Activated CD8-positive, alpha-beta memory T cell treated with anti-CD3 and anti-CD28 coated beads for 48 hours (primary cell): ENCODE measurements at regions not wholly inside any gene's neighbourhood (a gene's known extent, or its start where the extent isn't known, plus 50 kb on each side); places are given as distances from the start of the nearest gene placed in this dataset.

Experiments
- DNase-seq, 3 experiments: peaks; one replicate each; pipeline ENCODE4 v3.0.0-alpha.2; 2020; ENCODE audit warnings: low read depth in 2 of 3, low spot score in 2 of 3

DNA sequence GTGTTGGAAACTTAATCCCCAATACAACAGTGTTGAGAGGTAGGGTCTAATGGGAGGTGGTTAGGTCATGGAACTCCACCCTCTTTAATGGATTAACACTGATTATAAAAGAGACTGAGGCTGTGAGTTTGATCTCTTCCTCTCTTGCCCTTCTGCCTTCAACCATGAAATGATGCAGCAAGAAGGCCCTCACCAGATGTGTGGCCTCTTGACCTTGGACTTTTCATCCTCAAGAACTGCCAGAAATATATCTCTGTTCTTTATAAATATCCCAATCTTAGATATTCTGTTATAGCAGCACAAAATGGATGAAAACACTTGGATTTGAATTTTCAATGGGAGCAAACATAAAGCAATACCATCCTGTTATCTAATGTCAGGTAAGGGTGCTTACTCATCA, 67.6 kb downstream of the NMUR2 start:
- DNase-seq, result no peak

DNA sequence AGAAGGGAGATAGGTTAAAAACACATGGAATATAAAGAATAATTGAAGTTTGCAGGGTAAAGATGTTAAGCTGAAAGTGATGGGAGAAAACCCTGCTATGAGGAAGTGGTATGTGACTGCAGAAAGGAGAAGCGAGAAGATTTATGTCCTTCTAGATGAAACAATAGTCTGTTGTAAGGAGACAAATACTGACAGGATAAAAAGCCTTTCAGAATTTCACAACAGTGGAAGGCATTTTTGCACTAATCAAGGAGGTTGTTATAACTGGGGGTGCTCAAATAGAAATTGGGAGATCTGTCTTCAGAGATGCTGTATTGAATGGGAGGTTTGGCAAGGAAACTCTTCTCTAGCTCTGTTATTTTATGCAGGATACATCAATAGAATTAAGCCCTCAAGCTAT, 69.6 kb downstream of the NMUR2 start:
- no peak for DNase-seq

DNA sequence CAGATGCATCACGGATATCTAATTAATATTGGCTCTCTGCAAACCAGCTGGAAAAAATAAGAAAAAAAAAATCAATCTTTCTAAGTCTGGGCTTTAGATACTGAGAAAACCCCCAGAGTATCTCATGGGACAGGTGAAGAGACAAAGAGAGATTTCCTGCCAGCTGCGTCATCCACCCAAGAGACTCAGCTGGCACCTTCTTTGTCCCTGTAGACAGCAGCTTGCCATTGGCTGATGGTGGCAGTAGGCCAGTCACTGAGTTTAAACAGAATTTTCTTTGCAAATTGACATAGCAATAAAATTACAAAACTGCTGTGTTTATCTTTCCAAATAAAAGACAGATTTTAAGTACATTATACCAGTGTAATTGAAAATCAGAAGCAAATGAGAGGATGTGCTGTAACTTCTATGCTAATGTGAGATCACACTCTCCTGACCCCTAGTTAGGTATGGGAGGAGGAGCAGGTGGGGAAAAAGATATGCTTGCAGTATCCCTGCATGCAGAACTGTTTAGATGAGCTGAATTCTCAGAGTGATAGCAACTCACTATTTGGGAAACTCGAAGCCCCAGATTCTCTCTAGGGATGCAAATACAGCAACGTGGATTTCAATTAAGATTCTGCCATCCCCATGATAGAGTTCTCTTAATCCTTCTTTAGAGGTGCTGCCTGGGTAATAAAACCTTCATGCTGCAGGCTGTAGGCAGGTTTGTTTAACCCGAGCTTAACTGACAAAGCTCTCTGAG, 72.2 kb downstream of the NMUR2 start:
- DNase-seq, result no peak

DNA sequence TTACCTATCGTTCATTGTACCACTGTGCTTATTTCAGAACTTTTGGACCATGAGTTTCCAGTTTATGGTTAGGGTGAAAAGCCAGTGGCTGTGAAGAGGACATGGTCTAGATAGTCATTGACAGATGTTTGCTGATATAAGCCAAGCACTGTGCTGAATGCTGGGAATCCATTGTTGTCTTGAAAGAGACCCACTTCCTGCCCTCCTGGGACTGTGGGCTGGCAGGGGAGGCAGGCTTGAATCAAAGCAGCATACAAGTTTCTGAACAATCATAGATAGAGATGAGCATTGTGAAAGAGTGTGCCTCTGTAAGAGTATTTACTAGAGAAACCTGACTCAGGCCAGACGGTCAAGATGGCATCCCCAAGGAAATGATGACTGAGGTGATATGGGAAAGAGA, 73.4 kb downstream of the NMUR2 start:
- DNase-seq, result no peak

DNA sequence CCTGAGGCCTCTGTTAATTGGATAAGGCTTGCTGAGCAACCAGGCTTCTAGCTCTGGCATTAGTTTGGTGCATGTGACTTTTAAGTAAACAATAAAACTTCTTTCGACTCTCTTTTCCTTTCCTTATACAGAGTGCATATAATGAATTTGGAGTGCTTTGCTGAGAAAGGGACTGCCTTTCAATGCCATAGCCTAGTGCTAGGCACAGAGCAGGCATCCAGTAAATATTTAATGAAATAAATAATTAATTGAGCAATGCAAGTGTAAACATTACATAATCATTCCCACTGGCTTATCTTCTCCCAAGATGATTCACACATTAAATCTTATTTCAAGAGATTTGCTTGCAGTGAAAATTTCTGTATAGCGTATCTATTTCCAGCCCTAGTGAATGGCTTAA, 74.1 kb downstream of the NMUR2 start:
- DNase-seq, result no peak

DNA sequence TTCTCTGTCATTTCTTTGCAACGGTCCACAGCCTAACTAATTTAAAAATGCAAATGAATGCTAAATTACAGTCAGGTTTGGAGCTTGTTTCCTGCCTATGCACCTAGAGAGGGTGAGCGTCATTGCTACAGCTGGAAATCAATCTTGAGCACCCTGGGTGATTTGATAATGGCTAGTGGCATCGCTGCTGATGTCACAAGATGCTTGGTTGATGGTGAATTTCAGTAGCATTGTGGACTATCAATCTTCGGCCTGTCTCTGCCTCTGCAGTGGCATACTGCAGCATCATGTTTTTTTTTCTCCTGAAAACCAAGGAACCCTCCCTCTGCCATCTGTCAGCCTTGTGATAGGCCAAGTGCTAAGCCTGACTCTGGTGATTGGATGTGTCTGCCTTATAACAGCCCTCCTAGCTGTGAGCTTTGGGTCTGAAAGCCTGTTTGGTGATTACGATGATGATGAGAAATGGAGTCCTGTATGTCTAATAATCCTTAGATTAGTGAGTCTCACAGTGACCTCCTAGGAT, 75.3 kb downstream of the NMUR2 start:
- no peak for DNase-seq

DNA sequence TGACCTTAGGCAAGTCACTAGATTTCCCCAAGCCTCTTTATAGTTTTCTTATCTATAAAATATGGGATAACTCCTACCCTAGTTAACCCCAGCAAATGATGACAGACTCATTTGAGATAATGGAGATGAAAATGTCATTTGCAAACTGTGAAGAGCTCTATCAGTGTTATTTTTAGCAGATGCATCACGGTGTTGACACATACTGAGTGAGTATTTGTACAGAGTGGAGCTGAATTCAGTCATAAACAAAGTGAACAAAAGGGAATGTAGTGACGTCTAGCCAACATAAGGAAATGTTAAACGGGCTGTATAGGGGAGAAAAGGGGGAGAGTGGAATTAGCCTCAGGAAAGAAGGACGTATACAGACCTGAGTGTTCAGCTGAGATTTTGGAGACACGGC, 75.9 kb downstream of the NMUR2 start:
- no peak for DNase-seq

DNA sequence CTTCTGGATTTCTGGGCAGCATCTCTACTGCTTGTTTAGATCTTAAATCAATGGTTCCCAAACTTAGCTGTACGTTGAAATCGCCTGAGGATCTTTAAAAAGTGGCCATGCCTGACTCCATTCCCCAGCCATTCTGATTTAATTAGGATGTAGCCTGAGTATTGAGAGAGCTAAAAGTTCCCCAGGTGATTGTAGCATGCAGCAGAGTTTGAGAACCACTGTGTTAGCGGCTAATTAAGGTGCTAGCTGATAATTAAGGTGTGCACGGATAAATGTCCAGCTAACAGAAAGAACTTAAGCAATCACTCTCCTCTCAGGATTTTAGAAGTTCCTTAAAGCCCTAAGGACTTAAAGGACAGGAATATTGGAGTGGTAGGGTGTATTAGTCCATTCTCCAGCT, 89.1 kb downstream of the NMUR2 start:
- no peak for DNase-seq

DNA sequence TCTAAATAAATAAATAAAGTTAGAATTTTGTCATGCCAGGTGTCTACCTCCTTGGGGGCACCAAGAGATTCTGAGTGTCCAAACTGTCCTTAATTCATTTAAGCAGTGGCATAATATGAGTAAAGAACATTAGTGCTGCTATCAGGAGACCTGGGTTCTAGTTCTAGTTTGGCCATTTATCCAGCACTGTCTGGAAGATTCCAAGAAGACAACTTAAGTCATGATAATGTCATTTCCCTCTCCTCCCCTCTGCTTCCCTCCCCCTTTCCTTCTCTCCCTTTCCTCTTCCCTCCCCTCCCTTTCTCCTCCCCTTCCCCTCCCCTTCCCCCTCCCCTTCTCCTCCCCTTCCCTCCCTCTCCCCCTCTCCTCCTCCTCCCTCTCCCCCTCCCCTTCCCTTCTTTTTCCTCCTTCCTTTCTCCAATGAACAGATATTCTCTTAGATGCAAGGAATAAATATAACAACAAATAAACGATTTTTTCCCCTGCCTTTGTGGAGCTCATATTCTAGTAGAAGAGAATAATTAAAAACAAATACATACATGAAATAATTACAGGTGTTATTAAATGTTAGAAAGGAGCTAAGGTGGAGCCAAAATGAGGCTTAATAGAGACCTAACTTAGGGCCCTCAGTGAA, 90.8 kb downstream of the NMUR2 start:
- DNase-seq, result no peak

DNA sequence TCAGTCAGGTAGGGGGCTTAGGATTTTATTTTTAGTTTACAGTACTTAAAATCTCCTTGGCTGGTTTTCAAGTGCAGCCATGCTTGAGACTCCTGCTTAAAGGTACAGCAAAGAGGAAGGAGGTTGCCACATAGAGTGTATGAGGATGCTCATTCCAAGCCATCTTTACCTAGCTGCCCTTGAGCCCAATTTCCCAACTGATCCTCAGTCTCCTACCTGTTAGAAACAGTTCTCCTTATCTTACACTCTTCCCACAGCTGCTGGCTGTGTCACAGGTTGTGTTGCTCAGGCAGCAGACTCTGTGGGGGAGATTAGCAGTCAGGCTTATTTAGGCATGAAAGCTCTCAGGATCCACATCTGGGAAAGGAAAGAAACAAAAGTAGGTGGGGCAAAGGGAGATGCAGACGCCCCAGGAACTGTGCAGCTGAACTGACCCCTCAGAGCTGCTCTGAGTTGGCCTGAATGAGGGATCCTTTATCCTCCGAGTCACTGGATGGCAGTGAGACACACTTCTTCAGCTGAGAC, 95.1 kb downstream of the NMUR2 start:
- DNase-seq, result no peak

DNA sequence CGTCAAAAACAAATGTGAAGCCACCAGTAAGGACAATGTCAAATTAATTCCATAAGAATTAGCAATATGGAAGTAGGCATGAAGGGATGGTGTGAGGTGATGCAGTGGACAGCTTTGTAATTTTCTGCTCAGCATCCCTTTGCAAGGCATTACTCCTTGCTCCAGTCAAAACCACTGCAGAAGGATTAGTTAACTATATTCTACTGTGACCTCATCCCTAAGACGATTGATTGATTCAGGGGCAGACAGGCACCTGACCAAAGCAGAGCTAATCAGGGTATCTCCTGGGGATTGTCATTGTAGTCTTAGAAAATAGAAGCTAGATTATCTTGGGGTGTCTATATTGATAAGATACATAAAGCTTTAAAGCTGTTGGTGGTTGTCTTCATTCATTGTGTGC, 98.7 kb downstream of the NMUR2 start:
- no peak for DNase-seq

DNA sequence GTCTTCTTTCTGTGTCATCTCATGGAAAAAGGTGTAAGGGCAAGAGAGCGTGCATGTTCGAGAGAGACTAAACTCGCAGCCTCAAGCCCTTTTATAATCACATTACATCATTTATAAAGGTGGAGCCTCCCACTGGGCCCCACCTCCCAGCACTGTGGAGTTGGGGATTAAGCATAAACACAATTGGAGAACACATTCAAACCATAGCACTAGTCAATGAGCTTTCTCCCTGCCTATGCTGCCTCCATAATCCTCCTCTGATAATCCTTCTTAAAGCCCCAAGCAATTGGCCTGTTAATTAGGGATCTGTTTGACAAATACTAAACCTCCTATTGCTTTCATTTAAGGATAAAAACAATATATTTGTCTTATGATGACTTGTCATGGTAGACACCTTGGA, 99.6 kb downstream of the NMUR2 start:
- DNase-seq, result no peak

DNA sequence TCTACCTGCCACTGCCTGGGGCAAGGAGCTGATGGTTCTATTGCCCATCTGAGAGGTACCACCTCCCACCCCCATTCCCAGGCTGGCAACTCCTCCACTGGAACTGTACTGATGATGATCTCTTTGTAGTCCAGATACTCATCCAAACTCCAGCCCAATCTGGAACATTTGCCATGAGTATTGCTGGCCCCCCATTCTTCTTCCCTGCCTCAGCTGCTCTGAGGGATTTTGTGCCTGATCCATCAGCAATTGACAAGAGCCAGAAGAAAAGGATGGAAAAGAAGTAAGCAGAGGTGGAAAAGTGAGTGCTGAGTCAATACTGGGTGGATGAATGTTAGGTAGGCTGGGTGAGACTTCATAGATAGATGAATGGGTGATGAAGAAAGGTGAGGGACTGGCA, 101.2 kb downstream of the NMUR2 start:
- DNase-seq, result no peak

DNA sequence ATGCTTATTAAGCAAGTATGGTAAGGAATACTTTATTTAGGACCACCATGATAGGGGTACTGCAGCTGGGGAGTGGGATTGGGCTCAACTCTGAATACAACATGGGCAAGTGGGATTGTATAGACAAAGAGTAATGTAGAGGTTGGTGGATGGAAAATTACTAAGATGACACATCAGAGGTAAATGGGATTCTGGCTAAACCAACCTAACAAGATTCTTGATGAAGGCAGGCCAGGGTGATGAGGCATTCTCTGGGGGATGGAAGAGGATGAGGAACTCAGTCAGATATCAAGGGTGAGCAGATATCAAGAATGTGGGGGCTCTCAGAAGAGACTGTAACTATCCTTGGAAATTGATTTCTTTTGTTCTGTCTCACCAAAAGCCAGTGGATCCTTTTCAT, 107.2 kb downstream of the NMUR2 start:
- no peak for DNase-seq

DNA sequence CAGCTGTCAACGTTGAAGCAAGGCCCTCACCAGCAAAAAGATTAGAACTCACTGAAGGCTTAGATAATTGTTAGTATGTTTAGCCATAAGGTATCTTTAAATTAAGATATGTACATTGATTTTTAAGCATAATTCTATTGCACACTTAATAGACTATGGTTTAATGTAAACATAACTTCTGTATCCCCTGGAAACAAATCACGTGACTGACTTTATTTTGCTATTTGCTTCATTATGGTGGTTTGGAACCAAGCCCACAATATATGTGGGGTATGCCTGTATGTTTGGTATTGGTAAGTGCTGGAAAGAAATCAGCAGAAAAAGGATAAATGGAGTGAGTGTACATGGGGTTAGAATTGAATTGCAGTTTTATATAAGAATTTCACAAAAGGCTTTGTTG, 111.9 kb downstream of the NMUR2 start:
- DNase-seq, result no peak

DNA sequence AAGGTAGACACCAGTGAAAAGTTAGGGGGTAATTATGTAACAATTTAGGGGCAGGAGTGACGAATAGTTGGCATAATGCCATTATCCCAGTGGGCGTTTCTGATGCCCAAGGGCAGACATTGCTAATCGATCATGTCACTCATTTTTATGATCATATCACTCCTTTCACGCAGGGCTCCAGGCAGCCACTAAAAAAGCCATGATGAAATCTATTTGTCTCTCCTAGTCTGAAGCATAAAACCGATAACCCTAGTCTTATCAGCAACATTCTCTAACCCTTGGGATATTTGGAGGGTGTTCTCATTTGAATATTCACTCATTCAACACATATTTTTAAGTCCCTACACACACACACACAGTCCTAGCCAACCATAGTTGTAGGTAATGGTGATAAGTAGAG, 114.9 kb downstream of the NMUR2 start:
- DNase-seq, result no peak

DNA sequence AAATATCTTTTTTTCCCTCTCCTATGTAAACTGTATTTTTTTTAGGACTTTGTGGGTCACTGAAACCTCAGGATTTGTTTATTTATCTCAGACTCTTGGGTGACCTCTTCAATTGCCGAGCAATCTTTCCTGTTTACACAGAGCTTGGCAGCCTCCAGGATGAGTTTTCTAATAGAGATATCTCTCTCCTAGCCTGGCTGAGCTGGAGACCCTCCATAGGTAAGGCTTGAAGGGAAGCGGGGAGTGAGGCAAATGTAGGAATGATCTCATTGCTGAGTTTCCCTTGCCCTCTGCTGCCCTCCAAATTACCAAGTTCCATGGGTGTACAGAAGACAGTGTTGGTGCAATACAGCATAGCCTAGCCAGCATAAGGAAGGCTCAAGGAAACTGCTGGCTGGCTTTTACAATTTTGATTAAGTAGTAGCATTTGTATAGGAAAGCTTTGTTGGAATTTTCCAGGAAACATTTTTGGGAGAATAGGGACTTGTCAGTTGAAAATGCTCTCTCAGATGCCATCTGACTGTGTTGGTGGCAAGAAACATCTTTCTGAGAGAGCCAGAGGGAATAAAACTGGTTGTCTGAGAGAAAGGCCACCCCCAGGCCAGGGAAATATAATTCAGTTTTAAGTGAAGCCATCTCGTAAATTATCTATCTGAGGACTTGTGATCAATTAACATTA, 116.0 kb downstream of the NMUR2 start:
- no peak for DNase-seq

DNA sequence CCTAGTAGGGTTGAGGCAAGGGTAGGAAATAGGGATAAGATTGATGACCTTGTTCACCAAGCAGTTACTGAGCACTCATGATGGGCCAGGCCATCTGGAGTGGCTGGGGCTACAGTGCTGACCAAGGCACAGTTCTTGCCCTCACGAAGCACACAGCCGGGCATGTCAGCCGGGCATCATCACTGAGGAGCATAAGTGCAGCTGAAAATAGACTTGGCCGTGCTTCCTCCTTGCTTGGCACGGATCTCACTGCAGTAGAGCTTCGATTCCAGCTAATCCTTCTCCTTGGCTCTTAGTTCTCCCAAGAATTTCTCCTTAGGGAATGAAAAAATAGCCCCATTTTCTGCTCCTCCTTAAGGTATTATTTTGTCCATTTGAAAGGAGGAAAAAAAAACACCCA, 116.6 kb downstream of the NMUR2 start:
- DNase-seq, result no peak

DNA sequence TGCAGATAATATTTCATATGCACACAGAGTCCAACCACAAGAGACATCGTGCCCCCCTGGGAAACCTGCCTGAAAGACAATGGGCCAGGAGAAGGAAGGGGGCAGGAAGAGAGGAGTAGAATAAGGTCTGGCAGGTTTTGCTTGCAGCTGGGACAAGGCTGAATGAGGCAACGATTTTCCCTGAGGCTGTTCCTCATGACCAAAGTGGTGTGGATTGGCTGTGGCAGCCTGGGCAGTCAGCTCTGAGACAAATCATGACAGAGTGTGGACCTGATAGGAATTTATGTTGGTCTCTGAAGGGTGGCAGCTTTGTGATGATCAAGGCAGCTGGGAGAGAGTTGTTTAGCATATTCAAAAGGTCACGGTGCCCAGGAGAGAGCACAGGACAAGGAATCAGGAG, 119.3 kb downstream of the NMUR2 start:
- no peak for DNase-seq

DNA sequence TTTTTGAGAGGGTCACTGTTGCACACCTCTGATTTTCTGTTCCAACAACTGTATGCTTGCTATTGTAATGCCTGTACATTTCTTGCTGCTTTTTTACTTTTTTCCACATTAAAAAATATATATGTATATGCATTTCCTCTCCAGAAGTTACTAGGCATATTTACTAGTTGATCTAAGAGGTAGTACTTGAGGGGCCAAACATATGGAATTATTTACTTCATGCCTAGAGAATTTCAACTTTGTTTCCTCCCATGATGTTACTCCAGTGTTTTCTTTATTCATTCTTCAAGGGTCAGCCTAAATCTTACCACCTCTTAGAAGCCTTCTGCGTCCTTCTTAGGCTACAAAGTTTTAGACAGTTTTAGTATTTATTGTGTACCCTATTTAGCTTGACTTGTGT, 122.7 kb downstream of the NMUR2 start:
- DNase-seq, result no peak

DNA sequence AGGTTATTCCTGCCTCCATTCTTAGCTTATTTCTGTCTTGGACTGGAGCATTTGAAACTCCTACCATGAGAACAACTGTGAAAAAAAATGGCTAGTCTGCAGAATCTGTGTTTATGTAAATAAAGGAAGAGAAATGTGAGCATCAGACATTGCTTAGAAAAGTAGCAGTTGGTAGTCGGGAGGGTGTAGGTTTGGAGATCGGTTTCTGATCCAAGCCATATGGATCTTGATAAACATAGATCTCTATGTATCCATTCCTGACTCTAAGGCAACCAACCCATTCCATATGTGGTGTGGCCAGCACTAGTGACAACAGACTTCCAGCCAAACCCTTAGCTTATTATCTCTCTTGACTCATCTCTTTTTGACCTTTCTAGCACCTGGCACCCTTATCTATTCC, 127.1 kb downstream of the NMUR2 start:
- no peak for DNase-seq

DNA sequence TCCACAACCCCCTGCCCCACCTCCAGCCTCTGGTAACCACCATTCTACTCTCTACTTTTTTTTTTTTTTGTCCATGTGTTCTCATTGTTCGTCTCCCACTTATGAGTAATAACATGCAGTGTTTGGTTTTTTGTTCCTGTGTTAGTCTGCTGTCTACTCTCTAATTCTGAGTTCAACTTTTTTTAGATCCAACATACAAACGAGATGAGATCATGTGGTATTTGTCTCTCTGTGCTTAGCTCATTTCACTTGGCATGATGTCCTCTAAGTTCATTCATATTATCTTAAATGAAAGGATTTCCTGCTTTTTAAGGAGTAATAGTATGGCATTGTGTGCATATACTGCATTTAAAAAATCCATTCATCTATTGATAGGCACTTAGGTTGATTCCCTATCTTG, 130.9 kb downstream of the NMUR2 start:
- DNase-seq, result no peak
